ENCODE measurements at regions not wholly inside any gene's neighbourhood (a gene's known extent, or its start where the extent isn't known, plus 50 kb on each side); places are given as distances from the start of the nearest gene placed in this dataset.

DNA sequence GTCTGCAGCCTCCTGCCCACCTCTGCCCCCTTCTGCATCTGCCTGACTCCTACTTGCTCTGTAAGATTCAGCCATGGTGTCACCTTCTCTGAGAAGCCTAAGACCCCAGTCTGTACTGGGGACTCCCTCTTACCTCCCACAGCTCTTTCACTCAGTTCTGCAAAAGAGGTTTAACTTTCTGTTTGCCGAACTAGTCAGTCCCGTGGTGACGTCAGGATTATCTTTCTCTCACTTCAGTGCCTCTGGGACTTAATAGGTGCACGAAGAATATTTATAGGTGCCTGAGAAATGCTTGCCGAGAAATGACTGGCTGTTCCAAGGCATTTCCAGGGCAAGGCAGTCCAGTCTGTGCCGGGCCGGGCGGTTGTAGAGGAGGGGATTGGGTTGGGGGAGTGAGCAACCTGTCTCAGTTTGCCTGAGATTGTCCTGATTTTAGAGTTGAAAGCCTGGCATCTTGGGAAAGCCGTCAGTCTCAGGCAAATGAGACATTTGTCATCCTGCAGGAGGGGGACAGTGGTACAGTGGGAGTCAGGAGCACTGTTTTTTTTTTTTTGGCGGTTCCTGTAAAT is 227.5 kb upstream of the NPVF start:
- TF ChIP-seq, protein P1, sequence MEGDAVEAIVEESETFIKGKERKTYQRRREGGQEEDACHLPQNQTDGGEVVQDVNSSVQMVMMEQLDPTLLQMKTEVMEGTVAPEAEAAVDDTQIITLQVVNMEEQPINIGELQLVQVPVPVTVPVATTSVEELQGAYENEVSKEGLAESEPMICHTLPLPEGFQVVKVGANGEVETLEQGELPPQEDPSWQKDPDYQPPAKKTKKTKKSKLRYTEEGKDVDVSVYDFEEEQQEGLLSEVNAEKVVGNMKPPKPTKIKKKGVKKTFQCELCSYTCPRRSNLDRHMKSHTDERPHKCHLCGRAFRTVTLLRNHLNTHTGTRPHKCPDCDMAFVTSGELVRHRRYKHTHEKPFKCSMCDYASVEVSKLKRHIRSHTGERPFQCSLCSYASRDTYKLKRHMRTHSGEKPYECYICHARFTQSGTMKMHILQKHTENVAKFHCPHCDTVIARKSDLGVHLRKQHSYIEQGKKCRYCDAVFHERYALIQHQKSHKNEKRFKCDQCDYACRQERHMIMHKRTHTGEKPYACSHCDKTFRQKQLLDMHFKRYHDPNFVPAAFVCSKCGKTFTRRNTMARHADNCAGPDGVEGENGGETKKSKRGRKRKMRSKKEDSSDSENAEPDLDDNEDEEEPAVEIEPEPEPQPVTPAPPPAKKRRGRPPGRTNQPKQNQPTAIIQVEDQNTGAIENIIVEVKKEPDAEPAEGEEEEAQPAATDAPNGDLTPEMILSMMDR (IDR thresholded peaks at IDR 0.05), result no peak
- no peak overlapping the region for H3K27ac ChIP-seq
- no peaks in the 10 kb centered on the region for H3K27me3 ChIP-seq

GRCh38 chr7:25456467-25457171 is 228.3 kb upstream of the NPVF start:
- no peaks in the 10 kb centered on the region for H3K27me3 ChIP-seq
- no peak overlapping the region for H3K27ac ChIP-seq
- H3K9me3 ChIP-seq, result no peaks in the 10 kb centered on the region
- no peak overlapping the region for H3K4me3 ChIP-seq (ENCODE audit: low read depth in 1 of 2, low read length in 1 of 2)
- TF ChIP-seq, protein P1 (IDR thresholded peaks at IDR 0.05), result no peak
- H3K4me1 ChIP-seq (ENCODE audit: control insufficient read depth in 1 of 2, insufficient read depth in 1 of 2, low read depth in 1 of 2, low read length in 1 of 2), result no peaks in the 10 kb centered on the region
- H3K36me3 ChIP-seq, result no peaks in the 10 kb centered on the region

More for the DNA sequence above, 227.5 kb upstream of the NPVF start:
- no peak overlapping the region for H3K4me3 ChIP-seq (ENCODE audit: low read depth in 1 of 2, low read length in 1 of 2)
- no peaks in the 10 kb centered on the region for H3K36me3 ChIP-seq
- H3K4me1 ChIP-seq (ENCODE audit: control insufficient read depth in 1 of 2, insufficient read depth in 1 of 2, low read depth in 1 of 2, low read length in 1 of 2), result no peaks in the 10 kb centered on the region
- no peaks in the 10 kb centered on the region for H3K9me3 ChIP-seq

GRCh38 chr7:25459057-25459456 is 230.8 kb upstream of the NPVF start:
- H3K27me3 ChIP-seq, result no peaks in the 10 kb centered on the region
- no peak overlapping the region for H3K4me3 ChIP-seq (ENCODE audit: low read depth in 1 of 2, low read length in 1 of 2)
- TF ChIP-seq, protein P1 (IDR thresholded peaks at IDR 0.05), result no peak

DNA sequence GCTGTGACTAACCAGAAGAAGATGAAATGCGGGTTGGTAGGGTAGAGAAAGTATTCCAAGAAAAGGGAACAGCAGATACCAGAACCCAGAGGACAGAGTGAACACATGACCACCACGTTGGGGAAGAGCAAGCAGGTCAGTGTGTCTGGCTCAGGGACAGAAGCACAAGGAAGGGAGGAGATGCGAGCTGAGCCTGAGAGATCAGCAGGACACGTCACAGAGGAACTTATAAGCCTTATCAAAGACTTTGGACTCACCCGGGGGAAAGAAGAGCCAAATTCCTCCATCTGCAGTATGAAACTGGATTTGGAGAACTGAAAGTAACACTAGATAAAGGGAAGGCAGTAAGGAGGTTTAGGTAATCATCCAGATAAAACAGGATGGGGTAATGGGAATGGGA is 232.1 kb upstream of the NPVF start:
- no peak overlapping the region for H3K4me3 ChIP-seq (ENCODE audit: low read depth in 1 of 2, low read length in 1 of 2)
- TF ChIP-seq, protein P1 (IDR thresholded peaks at IDR 0.05), result no peak
- H3K27me3 ChIP-seq, result no peaks in the 10 kb centered on the region
- no peaks in the 10 kb centered on the region for H3K36me3 ChIP-seq
- no peaks in the 10 kb centered on the region for H3K4me1 ChIP-seq (ENCODE audit: control insufficient read depth in 1 of 2, insufficient read depth in 1 of 2, low read depth in 1 of 2, low read length in 1 of 2)
- no peaks in the 10 kb centered on the region for H3K9me3 ChIP-seq
- H3K27ac ChIP-seq, result no peak overlapping the region

More at GRCh38 chr7:25459057-25459456, 230.8 kb upstream of the NPVF start:
- H3K27ac ChIP-seq, result no peak overlapping the region
- H3K4me1 ChIP-seq (ENCODE audit: control insufficient read depth in 1 of 2, insufficient read depth in 1 of 2, low read depth in 1 of 2, low read length in 1 of 2), result no peaks in the 10 kb centered on the region
- no peaks in the 10 kb centered on the region for H3K36me3 ChIP-seq
- no peaks in the 10 kb centered on the region for H3K9me3 ChIP-seq

DNA sequence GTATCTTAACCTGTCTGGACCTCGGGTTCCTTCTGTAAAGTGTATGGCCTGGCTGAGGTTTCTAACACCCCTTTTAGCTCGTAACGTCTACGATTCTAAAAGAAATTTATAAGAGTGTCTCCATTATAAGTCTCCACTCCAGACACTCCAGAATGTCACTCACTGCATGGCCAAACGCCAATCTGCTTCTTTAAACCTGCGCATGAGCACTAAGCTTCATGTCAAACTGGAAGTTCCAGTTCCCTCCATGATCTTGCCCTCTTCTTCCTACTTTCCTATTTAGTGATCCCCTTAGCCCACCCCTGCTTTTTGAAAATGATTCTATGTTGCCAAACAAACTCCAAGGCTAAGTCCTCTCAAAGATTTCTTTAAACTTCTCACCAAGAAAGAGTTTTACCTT is 241.4 kb upstream of the NPVF start:
- H3K4me3 ChIP-seq (ENCODE audit: low read depth in 1 of 2, low read length in 1 of 2), result no peak overlapping the region
- H3K4me1 ChIP-seq (ENCODE audit: control insufficient read depth in 1 of 2, insufficient read depth in 1 of 2, low read depth in 1 of 2, low read length in 1 of 2), result no peaks in the 10 kb centered on the region
- no peaks in the 10 kb centered on the region for H3K9me3 ChIP-seq
- H3K36me3 ChIP-seq, result no peaks in the 10 kb centered on the region
- no peak overlapping the region for H3K27ac ChIP-seq
- TF ChIP-seq, protein P1 (IDR thresholded peaks at IDR 0.05), result no peak
- H3K27me3 ChIP-seq, result no peaks in the 10 kb centered on the region

Measured in neutrophil (primary cell).